ENCODE measurements at regions not wholly inside any gene's neighbourhood (a gene's known extent, or its start where the extent isn't known, plus 50 kb on each side); places are given as distances from the start of the nearest gene placed in this dataset.

DNA sequence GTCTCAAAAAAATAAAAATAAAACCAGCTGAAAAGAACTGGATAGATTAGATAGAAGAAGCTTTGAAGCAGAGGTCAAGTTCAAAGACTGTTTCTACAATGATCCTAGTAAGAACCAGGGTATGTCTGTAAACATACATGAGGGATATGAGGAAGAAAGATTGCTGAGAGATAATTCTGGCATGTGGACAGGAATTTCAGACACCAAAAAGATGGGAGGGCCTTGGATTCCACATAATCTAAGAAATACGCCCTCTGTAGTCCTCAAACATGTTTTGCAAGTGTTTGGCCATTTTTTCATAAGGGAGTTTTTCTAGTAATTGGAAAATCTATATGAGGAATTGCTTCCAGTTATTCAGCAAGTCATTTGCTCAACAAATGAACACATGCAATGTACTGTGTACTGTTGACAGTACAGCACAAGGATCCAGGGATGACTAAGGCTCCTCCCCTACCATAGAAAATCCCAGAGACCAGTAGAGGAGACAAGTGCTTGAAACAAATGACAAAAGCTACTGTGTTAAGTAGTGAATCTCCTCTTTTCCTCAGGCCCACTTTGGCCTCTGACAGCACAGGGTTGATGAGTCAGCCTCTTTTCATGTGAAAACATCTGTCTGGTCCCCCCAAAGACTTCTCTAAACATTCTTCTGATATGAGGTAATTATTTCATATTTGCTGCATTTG, 795.9 kb downstream of the MAFB start:
- peak in 1 of 2 donors; percentile 82 for ATAC-seq

DNA sequence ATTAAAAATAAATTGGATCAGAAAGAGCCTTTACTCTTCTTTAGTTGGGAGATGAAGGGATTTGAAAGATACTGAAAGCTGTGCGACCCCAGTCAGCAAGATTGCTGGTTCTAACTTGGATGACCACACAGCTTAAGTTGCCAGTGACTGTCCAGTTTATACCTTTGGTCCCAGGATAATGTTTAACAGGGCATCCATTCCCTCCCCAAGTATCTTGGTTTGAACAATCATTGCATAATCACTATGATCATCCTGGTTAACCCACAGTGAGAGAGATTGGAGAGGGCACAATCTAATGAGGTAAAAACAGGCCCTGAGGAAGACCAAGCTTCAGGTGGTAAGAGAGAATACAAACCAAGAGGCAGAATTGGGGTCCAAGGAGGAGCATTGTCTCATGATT, 798.3 kb downstream of the MAFB start:
- DNase-seq (no peak), ATAC-seq (no peak)
- intact Hi-C loops (cut with DNase I) = no loop called here

More for the DNA sequence above, 795.9 kb downstream of the MAFB start:
- no peak for DNase-seq
- intact Hi-C loops (cut with DNase I) = no loop called here

DNA sequence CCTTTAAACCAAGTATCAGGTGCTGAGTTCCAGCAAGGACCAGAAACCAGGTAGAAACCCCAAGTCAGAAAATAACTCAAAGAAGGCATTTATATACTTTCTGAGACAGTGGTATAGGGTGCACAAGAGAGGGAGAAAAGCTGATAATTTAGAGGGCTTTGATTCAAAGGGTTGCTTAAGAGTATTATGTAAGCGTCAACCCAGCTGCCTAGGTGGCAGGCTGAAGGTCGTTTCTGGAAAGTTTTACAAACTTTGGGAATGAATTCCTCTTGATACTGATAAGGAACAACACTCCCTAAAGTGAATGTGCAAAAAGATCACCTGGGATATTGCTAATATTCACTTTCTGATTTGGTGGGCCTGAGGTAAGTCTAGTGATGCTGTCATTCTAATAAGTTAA, 800.7 kb downstream of the MAFB start:
- DNase-seq (no peak), ATAC-seq (no peak)
- intact Hi-C loops (cut with DNase I) = loop anchor here in 1 of 2 donors (10.0 kb wide), 1 partner anchor 806 kb away; no protein-coding TSS in a partner anchor

DNA sequence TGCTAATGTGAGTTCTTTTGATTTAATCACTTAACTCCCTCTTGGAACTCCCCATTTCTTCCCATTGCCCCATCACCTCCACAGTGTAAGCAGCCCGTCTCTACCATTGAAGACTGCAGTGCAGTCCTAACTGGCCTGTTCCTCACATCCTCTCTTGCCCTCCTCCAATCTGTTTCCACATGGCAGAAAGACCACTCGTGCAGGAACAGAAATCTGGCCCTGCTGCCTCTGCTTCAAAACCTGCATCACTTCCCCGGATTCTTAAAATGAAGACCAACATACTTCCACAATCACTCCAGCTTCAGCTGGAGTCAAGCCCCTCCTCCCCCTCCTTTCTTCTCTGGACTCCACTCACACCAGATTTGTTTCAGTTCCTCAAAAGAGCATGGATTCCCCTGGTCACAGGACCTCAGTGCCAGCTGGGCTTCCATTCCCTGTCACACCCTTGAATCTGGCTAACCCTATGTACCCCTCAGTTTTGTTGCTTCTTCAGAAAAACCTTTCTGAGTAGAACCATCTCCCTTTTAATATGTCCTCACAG, 802.3 kb downstream of the MAFB start:
- intact Hi-C loops (cut with DNase I) = loop anchor here in 1 of 2 donors (10.0 kb wide), 1 partner anchor 808 kb away; no protein-coding TSS in a partner anchor
- no peak for DNase-seq
- ATAC-seq = peak; percentile 68 to 82

DNA sequence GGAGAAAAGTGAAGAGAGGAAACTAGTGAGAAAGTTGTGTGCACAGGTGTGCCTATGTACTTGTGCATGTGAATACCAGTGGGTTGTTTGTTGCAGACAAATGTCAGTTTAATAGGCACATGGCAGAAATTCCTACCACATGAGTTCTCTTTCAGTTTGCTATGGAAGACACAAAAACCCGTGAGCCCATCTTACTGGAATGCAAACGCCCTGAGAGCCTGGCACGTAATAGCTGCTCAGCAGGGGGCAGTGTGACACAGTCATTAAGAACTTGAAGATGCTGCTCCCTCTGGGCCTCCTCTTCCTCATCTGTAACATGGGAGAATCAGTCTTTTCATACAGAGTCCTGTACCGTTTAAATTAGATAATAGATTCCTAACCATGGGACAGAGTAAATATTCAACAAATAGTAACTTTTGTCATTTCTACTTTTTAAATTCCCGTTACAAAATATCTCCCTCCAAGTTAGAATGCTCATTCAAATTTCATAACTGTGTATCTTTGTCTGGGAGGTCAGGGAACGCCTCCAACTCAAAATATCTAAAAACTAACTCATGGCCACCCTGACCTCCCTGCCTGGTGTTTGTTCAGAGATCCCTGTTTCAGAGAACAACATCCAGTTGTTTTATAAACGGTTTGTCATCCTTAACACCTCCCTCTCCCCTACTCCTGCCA, 802.9 kb downstream of the MAFB start:
- peak; percentile 78 for DNase-seq
- ATAC-seq = peak; percentile 78 to 89
- intact Hi-C loops (cut with DNase I) = loop anchor here in 1 of 2 donors (10.0 kb wide), 1 partner anchor 809 kb away; no protein-coding TSS in a partner anchor

DNA sequence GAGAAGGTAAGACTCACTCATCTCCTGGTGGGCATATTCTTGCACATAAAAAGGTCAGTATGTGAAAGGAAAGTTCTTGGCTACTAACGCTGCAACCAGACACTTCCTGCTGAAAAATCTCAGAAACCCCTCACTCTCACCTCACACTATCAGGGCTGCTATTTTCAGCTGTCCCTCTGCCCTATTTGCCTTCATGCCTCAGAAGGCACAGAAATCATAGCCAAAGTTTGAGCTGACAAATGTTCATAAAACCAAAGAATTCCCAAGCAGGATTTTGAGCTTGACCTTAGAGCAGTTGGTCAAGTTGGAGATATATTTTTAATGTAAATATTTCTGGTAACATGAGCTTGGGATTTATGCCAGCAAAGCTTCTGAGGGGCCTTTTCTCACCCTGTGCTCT, 806.2 kb downstream of the MAFB start:
- intact Hi-C loops (cut with DNase I) = loop anchor here in 1 of 2 donors (10.0 kb wide), 1 partner anchor 812 kb away; no protein-coding TSS in a partner anchor
- DNase-seq (no peak), ATAC-seq (no peak)

DNA sequence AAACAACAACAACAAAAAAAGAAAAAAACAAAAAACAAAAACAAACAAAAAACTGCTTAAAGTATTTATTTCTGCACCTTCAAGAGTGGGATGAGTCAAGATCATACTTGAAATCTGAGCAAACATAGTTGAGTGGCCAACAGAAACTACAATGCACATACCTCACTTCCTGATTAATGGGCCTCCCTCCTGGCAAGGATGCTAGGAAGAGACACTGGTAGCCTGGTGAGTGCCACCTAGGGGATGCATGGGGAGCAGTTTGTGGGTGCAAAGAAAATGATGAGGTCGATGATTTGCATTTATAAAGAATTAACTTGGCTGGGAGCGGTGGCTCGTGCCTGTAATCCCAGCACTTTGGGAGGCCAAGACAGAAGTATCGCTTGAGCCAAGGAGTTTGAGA, 808.1 kb downstream of the MAFB start:
- intact Hi-C loops (cut with DNase I) = loop anchor here in 1 of 2 donors (10.0 kb wide), 1 partner anchor 814 kb away; no protein-coding TSS in a partner anchor
- ATAC-seq (no peak), DNase-seq (no peak)

DNA sequence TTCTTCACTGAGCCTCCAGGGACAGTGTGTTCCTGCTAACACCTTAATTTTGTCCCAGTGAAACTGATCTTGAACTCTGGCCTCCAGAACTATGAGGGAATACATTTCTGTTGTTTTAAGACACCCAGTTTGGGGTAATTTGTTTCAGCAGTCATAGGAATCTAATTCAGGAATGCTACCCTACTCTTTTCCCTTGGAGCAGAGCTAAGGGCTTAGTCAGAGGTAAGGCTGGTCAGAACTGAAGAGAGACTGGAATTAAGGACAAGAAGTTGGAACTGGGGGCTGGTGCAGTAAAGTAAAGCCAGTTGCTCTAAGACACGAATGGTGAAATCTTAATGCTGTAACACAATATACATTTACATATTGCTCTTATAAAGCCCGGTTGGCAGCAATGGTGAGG, 809.7 kb downstream of the MAFB start:
- ATAC-seq = no peak
- no peak for DNase-seq
- intact Hi-C loops (cut with DNase I) = loop anchor here (10.0 kb wide), 2 partner anchors 614 to 764 kb away; no protein-coding TSS in a partner anchor

DNA sequence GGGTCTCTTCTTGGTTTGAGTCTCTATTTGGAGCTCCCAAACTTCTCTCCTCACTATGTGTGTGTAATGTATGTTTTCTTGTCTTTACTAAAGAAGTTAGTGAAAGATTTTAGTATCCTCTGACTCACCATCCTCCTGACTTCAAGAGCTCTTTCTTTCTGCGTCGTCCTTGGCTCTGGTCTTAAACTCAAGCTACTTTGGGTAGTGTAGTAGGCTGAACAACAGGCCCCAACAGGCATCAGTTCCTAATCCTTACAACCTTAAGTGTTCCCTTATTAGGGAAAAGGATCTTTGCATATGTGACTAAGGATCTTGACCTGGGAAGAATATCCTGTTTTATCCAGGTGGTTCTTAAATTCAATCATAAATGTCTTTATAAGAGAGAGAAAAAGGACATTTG, 810.2 kb downstream of the MAFB start:
- DNase-seq = no peak
- ATAC-seq = no peak
- intact Hi-C loops (cut with DNase I) = loop anchor here (10.0 kb wide), 2 partner anchors 614 to 764 kb away; no protein-coding TSS in a partner anchor

DNA sequence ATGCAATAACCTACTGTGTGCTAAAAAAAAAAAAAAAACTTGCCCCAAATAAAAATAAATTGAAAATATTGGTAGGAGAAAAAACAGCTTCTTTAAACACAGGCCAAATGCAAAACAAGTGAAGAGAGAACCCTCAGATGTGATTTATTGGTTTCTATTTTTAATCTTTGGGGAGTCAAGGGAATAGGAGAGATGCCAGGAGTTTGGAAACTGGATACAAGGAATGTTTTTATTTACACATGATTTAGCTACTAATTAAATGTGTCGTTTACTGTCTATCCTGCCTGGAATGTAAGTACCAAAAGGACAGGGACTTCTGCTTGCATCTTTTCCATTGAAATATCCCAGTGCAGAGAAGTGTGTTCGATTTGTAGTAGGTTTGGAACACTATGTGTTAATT, 810.7 kb downstream of the MAFB start:
- DNase-seq (no peak), ATAC-seq (no peak)
- intact Hi-C loops (cut with DNase I) = loop anchor here (10.0 kb wide), 2 partner anchors 614 to 764 kb away; no protein-coding TSS in a partner anchor

DNA sequence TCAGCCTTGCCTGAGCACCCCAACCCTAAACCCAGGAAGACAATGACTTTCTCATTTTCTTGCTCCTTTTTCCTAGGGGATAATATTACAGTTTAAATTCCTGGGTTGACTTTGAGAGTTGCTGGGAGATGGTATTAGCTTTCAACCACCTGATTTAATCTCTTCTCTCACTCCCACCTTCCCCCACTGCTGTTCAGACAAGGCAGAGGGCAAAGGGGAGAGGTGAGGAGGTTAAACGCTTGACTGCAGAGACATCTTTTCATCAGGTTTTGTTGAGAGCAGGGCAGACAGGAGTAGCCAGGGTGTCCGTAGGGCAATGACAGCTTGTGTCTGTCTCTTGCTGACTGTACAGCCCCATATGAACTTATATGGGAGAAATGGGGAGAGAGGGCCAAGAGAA, 811.2 kb downstream of the MAFB start:
- DNase-seq (no peak), ATAC-seq (no peak)
- intact Hi-C loops (cut with DNase I) = loop anchor here (2.0 to 10.0 kb wide), 3 partner anchors 609 to 763 kb away; no protein-coding TSS in a partner anchor

DNA sequence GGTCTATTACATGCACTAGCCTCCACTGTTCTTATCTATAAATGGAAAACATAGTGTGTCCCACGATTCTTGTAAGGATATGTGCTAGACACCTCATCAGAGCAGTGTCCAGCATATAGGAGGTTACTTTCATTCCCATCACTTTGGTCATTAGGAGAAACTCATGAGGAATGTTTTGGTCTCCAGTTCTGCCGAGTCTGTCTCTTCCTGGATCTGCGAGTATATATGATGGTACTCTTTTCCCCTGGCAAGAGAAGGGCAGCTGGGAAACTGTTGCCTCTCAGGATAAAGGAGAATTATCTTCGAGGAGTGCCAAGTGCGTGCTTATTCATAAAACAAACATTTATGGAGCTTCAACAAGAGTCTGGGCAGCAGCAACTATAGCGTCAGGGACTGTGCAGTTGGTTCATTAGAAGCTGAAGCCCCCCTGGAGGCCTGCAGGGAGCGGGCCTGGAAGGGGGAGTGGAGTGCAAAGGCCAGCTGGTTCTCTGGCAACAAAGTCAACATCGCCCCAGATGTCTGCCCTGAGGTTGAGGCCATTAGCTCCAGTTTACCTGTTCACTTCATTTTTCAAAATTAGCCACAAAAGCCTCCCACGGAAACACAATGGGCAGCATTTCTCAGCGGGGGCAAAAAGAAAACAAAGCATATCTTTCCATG, 811.9 kb downstream of the MAFB start:
- no peak for ATAC-seq
- DNase-seq = no peak
- intact Hi-C loops (cut with DNase I) = loop anchor here (2.0 to 10.0 kb wide), 3 partner anchors 608 to 762 kb away; no protein-coding TSS in a partner anchor

DNA sequence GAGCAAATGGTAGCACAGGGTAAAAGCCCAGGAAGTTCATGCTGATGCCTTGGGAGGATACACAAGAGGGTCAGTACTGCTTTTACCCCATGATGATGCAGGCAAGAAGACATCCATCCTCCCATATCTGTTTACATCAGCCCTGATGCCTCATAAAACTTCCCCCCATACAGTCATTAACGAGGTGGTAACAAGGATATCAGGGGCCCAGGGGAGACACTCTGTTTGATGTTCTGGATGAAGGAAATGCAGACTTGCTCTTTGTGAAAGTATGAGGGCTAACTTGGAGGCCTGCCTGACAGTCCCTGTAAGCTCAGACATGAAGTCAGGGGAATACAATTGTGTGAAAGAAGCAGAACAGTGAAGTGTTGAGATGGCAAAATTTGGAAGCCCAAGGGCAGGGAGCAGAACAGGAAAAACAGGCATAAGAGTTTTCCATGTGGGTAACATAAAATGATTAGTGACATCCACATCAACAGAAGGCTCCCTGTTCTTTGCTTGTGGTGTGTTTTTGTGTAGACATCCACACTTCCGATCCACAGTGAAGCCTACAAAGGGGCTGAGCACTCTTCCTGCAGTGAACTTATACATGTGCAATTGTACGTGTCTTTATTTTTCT, 813.4 kb downstream of the MAFB start:
- DNase-seq = no peak
- no peak for ATAC-seq
- intact Hi-C loops (cut with DNase I) = loop anchor here (2.0 to 10.0 kb wide), 3 partner anchors 607 to 761 kb away; no protein-coding TSS in a partner anchor

DNA sequence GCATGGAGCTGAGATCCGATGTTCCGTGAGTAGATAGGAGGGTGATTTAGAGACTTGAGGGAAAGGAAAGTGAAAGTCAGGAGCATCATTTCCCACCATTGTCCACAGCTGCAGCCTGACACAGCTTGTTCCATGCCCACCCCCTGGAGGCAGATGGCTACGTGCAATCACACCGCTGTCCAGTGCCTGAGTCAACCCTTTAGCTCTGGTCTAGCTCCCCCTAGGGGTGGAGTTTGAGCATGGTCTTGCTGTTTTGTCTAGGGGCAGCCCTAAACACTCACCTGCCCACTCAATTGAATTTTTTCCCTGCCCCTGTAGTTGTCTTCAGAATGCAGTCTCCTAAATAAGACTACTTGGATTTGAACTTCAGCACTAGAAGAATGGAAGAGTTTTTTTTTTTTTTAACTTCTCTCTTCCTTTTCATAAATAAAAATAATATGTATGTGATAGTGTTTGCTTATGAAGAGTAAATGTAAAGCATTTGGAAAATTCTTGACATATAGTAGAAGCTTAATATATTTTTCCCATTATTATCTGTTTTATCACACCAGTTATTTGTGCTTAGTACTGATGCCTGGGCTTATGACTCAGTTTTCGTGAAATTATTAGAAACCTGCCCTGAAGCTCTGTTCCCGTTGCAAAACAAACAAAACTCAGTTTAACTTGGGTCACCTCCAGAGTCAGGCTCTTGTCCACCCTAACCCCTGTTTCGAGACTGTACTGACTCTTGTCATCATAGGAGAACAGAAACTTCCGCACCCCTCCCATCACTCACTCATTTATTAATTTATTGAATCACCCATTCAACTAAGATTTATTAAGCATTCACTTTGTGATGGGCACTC, 814.8 kb downstream of the MAFB start:
- DNase-seq = peak; percentile 85
- ATAC-seq = peak; percentile 93 to 96
- intact Hi-C loops (cut with DNase I) = loop anchor here (10.0 kb wide), 2 partner anchors 609 to 759 kb away; no protein-coding TSS in a partner anchor

DNA sequence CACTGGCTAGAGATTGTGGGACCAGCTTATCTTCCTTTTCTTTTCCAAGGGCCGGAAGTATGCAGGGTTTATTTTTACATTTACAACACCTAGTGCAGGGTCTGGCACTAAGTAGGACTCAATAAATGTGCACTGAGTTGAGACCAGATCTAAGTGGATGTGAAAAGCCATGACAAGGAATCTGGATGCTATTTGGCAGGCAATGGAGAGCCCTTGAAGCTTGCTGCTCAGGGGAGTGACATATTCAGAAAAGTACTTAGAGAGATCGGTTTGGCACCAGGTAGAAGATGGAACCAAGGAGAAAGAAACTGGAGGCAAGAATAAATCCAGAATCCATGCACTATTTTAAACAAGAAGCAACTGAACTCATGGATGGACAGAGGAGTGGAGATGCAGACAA, 815.8 kb downstream of the MAFB start:
- intact Hi-C loops (cut with DNase I) = loop anchor here (10.0 kb wide), 2 partner anchors 608 to 758 kb away; no protein-coding TSS in a partner anchor
- DNase-seq (no peak), ATAC-seq (peak; percentile 30 to 60)

DNA sequence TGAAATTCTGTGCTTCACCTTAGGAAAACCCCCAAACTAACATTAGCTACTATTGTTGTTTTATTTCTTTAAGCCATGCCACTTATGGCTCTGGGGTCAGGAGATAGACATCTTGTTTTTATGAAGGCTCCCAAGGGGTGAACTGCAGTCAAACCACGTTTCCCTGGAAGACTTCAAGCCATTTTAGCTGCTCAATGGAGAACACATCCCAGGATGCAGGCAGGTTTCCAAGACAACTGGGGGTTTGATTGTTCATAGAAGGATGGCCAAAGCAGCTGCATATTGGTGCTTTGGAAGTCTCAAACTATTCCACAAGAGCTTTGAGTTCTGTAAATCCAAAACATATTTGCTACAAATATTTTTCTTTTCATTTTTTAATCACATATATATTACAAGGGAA, 818.0 kb downstream of the MAFB start:
- DNase-seq (no peak), ATAC-seq (no peak)
- intact Hi-C loops (cut with DNase I) = loop anchor here (10.0 kb wide), 2 partner anchors 606 to 756 kb away; no protein-coding TSS in a partner anchor

DNA sequence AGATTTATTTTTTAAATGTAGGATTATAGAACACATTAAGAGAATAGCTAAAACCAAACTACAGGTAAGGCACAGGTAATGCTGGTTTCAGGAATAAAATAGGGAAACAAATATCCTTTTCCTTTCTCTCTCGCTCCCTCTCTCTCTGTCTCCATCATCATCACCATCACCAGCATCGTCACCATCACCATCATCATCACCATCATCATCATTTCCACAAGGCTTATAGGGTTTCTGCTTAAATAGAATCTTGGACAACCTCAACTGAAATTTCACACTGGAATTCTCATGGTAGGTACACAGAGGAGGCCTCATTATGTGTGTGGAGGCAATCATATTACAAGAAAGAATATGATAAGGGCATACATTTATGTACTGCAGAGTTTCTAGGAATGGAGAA, 823.6 kb downstream of the MAFB start:
- intact Hi-C loops (cut with DNase I) = no loop called here
- no peak for DNase-seq
- ATAC-seq = no peak

DNA sequence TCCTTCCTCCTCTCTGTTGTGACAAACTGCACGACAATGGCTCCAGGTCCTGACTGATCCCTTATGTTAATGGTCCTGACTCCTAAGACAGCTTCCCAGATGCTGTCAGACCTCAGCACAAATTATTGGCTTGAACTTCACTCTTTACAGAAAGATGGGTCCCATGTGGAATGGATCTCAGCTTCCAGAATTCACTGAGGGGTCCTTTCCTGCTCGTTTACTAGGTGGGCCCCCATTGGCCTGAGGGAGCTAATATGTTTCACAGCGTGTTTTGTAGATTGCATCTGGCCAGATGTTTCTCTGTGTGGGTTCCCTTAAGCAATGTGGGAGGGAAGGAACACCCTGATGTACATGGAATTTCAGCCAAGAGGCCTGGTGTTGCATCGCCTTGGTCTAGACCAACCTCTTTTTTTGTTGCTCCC, 826.6 kb downstream of the MAFB start:
- DNase-seq = no peak
- intact Hi-C loops (cut with DNase I) = no loop called here
- peak in 1 of 2 donors; percentile 44 for ATAC-seq
